ENCODE measurements at regions not wholly inside any gene's neighbourhood (a gene's known extent, or its start where the extent isn't known, plus 50 kb on each side); places are given as distances from the start of the nearest gene placed in this dataset.

DNA sequence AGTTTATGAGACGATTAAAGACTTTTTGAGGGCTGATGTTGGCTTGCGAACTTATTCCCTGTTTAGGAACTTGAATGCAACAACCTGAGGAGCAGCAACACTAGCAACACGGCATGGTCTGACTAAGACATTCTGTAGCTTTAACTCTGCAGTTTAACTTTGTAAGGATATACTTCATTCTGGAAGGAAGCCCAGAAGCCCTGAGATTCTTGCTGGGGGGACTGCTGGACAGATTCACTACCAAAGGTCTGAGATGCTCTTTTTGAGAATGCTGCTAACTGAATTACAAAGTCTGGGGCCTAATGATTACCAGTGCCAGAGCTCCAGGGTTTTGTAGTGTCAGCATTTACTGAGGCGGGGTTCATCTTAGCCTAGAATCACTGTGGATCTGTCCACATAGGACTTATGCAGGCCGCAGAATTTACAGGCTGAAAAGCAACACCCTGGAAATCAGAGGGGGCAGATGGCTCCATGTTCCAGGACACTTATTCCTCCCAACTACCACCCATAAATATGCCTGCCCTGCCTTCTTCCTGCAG is 537.1 kb upstream of the CDH18 start:
- TF ChIP-seq, protein P1, sequence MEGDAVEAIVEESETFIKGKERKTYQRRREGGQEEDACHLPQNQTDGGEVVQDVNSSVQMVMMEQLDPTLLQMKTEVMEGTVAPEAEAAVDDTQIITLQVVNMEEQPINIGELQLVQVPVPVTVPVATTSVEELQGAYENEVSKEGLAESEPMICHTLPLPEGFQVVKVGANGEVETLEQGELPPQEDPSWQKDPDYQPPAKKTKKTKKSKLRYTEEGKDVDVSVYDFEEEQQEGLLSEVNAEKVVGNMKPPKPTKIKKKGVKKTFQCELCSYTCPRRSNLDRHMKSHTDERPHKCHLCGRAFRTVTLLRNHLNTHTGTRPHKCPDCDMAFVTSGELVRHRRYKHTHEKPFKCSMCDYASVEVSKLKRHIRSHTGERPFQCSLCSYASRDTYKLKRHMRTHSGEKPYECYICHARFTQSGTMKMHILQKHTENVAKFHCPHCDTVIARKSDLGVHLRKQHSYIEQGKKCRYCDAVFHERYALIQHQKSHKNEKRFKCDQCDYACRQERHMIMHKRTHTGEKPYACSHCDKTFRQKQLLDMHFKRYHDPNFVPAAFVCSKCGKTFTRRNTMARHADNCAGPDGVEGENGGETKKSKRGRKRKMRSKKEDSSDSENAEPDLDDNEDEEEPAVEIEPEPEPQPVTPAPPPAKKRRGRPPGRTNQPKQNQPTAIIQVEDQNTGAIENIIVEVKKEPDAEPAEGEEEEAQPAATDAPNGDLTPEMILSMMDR (IDR thresholded peaks at IDR 0.05; ENCODE audit: borderline replicate concordance, extremely low read depth, low read length, poor library complexity, severe bottlenecking) = no peak
- no peak for TF ChIP-seq EZH2 (IDR thresholded peaks at IDR 0.05; ENCODE audit: borderline replicate concordance, low read depth, low read length, severe bottlenecking)

All from DND-41 (cell line).